BJ (cell line): ENCODE measurements at regions not wholly inside any gene's neighbourhood (a gene's known extent, or its start where the extent isn't known, plus 50 kb on each side); places are given as distances from the start of the nearest gene placed in this dataset. TPM values are rescaled to one million over a fixed set of nuclear protein-coding genes. Genes with fewer than 3 reads are reported as not detected.

Experiments
- CTCF ChIA-PET: fragments of 350-600 bp; formaldehyde crosslinking; extraction: SDS; loops from one replicate; lab custom pipeline; 2021; ENCODE audit warnings: antibody characterized with exemption, inconsistent platforms; lab: Yijun Ruan, JAX
- POLR2A ChIA-PET: fragments of 300-600 bp; sonication (Branson Sonifier 250); formaldehyde crosslinking; extraction: SDS; loops from one replicate; lab custom pipeline; 2021; ENCODE audit warnings: antibody characterized with exemption; lab: Charles Lee
- DNase-seq: peaks from one replicate; pipeline ENCODE4 v3.0.0-alpha.2; 2011; ENCODE audit warnings: low read depth
- H3K27me3 ChIP-seq: 2 replicates; pipeline ENCODE4 v1.6.0; 2011; ENCODE audit warnings: low read length; ENCODE audit not compliant: control insufficient read depth, insufficient read depth
- H3K36me3 ChIP-seq: 2 replicates; pipeline ENCODE4 v1.5.1; 2011; ENCODE audit warnings: low read length; ENCODE audit not compliant: control insufficient read depth, insufficient read depth
- H3K4me3 ChIP-seq: 2 replicates; pipeline ENCODE4 v1.5.1; 2011; ENCODE audit warnings: low read depth, mild to moderate bottlenecking, control low read depth, low read length
- small RNA-seq: library from RNA; depleted of rRNA; stranded (forward); fragments of <200 nt; gene quantifications from one replicate; pipeline ENCODE3, GENCODE V24; 2012; ENCODE audit warnings: low replicate concordance, low read depth; ENCODE audit not compliant: insufficient read length
- TF ChIP-seq, protein P1 (sequence below): IDR thresholded peaks from 2 replicates; pipeline ENCODE4 v1.5.1; 2011; ENCODE audit warnings: low read depth, mild to moderate bottlenecking, control low read depth, inconsistent platforms, low read length, moderate library complexity; ENCODE audit not compliant: insufficient read depth

- DNase-seq: no peak
- ChIA-PET POLR2A (no interaction called here), CTCF (no interaction called here)
- TF ChIP-seq, protein P1, sequence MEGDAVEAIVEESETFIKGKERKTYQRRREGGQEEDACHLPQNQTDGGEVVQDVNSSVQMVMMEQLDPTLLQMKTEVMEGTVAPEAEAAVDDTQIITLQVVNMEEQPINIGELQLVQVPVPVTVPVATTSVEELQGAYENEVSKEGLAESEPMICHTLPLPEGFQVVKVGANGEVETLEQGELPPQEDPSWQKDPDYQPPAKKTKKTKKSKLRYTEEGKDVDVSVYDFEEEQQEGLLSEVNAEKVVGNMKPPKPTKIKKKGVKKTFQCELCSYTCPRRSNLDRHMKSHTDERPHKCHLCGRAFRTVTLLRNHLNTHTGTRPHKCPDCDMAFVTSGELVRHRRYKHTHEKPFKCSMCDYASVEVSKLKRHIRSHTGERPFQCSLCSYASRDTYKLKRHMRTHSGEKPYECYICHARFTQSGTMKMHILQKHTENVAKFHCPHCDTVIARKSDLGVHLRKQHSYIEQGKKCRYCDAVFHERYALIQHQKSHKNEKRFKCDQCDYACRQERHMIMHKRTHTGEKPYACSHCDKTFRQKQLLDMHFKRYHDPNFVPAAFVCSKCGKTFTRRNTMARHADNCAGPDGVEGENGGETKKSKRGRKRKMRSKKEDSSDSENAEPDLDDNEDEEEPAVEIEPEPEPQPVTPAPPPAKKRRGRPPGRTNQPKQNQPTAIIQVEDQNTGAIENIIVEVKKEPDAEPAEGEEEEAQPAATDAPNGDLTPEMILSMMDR: no peak
- Histone ChIP-seq H3K36me3 (no peaks in the 10 kb centered on the region), H3K27me3 (no peaks in the 10 kb centered on the region), H3K4me3 (no peak overlapping the region)
Observed at GRCh38 chrX:9414416-9414815, 50.4 kb upstream of the TBL1X start.

Small RNA genes lying in the stretch of these regions (small RNA-seq; reads per million reads assigned to genes)
- gene AC119618.1: not detected
- gene RNA5SP499: not detected
